HG03520 (cell line): ENCODE measurements at regions not wholly inside any gene's neighbourhood (a gene's known extent, or its start where the extent isn't known, plus 50 kb on each side); places are given as distances from the start of the nearest gene placed in this dataset.
"Not testable (repeated sequence)": the region's sequence is repeated elsewhere in the genome, so short reads cannot be mapped to it uniquely, and the experiment has no call there.

Experiments
- ATAC-seq: cut with Tn5 transposase; IDR thresholded peaks from one replicate; pipeline ENCODE4 v1.9.1; 2021; ENCODE audit warnings: mild to moderate bottlenecking, moderate library complexity; ENCODE audit not compliant: unreplicated experiment

DNA sequence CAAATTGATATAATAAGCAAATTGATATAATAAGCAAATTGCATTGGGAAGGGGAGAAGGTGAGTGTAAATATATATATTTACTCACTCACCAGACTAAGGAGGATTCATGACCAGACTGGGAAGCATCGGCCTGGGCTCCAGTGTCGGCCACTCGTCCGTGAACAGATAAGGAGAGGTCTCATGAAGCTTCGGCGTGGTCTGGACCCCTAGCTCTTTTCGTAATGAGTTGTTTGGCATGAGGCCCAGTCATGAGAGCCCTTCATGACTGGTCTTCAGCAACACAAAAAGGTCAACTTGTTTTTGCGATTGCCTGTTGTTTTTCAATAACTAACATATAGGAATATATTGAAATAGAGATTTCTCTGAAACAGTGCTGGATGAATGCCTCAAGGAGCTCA lies 222.9 kb upstream of the KCNK2 start:
- no peak for ATAC-seq

GRCh38 chr1:214861615-214862014 lies 220.9 kb upstream of the KCNK2 start:
- no peak for ATAC-seq

DNA sequence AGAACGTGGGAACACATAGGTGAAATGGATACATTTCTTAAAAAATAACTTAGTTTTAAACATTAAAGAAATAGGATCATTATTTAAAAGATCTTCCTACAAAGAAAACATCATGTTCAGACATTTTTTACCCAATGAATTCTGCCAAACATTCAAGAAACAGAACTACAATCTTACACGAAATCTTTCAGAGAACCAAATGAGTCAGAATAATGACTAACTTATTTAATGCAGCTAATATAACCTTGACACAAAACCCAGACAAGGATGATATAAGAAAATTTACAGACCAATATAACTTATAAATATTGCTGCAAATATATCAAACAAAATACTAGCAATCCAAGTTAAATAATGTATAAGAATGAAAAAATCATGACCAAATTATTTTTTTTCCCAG lies 220.1 kb upstream of the KCNK2 start:
- ATAC-seq: no peak

DNA sequence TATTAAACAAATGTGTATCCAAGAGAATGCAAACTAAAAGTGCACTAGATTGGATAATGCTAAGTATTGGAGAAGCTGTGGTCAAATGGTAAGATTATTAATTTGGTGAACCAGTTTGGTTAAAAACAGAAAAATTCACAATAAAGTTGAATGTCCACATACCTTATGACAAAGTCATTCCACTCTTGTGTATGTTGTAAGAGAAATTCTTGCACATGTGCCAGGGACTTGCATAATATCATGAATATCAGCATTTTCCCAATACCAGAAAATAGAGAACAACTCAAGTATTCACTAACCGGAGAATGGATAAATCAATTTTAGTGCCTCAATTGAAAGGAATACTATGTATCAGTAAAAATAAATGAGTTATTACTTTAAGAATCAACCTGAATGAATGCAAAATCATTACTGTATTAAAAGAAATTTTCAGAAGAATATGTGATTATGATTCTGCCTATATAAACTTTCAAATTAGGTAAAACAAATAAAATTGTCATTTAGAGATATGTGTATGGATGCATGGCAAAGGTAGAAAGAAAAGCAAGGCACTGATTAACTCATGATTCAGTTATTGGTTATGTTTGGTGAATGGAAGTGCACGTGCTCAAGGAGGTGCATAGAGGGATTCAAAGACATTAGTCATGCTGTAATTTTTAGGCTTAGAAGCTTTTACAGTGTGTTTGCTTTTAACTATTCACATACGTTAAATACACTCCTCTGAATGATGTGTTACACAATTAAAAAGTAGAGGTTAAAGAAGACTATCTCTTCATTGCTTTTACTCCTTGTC lies 217.4 kb upstream of the KCNK2 start:
- no peak for ATAC-seq

GRCh38 chr1:214870426-214870825 lies 212.1 kb upstream of the KCNK2 start:
- not testable (repeated sequence) for ATAC-seq

- no peak for ATAC-seq
Observed at GRCh38 chr1:214880956-214881355, 201.6 kb upstream of the KCNK2 start.

GRCh38 chr1:214882616-214883015 lies 199.9 kb upstream of the KCNK2 start:
- ATAC-seq: no peak

DNA sequence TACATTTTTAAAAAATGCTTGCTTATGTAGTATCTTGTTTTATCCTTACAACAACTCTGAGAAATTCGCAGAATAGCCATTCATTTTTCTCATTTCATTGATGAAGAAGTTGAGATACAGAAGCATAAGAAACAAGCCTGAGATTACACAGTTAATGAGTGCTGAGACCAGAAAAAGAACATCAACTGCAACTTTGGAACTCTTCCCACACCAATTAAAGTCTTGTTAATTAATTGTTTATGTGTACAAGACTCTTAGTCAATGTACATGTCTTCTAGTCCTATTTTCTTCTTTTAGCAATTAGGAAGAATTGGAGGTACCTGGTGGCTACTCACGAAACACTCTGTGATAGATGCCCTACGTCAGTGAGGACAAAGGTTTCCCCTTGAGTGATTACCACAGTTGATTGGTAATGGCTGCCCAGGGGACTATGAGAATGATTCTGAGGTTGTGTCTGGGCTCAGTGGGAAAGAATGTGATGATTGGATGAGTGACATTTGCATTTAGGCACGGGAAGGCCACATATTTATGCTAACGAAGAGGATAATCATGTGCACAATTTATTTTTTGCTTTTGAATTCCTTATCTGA lies 187.4 kb upstream of the KCNK2 start:
- ATAC-seq: no peak

- no peak for ATAC-seq
Observed at GRCh38 chr1:214896921-214897320, 185.6 kb upstream of the KCNK2 start.

- ATAC-seq: no peak
Observed at GRCh38 chr1:214897581-214897980, 185.0 kb upstream of the KCNK2 start.

DNA sequence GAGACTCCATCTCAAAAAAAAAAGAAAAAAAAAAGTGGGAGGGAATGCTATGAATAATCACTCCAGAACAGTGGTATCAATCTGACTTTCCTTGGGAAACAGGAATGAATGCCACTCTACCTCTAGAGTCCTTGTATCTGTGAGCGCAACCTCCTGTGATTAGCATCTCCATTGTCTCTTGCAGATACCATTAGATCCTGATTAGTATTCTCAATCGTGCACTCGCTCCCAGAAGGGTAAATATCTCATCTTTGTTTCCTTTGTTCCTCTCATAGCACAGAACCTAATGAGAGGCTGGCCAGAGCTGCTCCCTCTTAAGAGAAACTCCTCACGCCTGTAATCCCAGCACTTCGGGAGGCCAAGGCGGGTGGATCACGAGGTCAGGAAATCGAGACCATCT lies 184.4 kb upstream of the KCNK2 start:
- no peak for ATAC-seq

DNA sequence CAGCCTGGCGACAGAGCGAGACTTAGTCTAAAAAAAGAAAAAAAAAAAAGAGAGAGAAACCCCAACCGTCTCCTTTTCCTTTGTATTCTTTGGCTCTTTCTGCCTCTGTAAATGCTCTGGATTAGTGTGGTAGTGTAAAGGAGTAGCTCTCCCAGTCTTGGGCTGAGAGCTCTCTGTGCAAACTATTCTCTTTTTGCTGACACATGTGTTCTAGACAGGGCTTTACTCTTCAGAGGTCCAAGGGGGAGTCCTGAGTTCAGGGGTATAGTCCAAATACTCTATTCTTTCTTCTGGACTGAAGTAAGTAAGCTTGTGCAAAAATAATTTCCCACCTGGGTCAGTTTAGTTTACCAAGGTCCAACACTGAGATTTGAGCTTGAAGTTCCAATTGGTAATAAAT lies 183.8 kb upstream of the KCNK2 start:
- ATAC-seq: no peak

DNA sequence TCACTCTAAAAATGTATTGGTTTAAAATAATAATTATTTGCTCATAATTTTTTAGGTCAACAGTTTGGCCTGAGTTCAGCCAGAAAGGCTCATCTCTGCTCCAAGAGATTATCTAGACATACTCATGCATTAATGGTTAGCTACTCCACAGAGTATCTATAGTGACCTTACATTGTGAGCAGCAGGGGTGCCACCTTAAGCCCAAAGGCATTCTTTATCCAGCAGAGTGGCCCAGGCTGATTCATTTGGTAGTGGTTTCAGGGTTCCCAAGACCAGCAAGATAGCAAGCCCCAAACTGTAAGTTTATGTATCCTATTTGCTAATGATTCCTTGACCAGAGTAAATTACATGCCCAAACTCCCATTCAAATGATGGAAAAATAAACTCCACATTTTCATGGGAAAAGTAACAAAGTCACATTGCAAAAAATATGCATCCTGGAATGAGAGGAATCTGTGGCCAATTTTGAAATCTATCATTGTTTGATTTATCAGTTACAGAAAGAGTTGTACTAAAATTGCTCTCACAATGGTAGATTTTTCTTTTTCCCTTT lies 182.6 kb upstream of the KCNK2 start:
- no peak for ATAC-seq

GRCh38 chr1:214900590-214900989 lies 181.9 kb upstream of the KCNK2 start:
- ATAC-seq: no peak

DNA sequence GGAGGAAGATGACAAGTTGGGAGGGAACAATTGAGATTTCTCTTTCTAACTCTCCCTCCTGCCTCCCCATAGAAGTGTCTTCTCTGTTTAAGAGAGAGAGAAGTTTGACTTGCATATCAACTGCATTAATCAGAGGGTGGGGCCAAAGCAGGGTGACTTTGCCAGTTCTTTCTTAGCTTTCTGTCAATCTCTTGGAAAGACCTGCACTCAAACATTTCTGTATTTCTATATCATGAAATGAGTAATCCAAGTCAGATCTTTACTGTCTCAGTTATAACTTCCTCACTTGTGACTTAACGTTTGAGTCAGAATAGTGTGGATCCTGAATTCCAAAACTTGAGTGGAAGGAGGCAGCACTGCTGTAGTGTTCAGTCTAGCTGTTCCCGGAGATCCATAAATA lies 180.8 kb upstream of the KCNK2 start:
- no peak for ATAC-seq

- no peak for ATAC-seq
Observed at GRCh38 chr1:214902636-214903320, 179.8 kb upstream of the KCNK2 start.

DNA sequence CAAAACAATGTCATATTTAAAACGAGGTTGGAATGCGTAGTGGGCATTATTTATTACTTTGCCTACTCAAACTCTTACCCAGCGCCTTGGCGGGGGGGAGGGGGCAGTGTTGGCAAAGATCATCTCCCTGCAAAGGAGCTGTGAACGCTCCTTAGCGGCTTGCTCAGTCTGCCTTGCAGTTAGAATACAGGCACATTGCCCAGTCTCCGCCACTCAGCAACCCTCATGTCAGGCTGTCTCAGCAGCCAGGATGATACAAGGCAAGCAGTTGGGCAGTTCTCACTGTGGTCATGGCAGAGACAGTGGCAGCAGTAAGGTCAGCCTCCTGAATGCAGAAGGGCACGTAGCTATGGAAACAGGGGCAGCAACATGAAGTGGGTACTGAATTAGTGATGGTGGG lies 170.4 kb upstream of the KCNK2 start:
- ATAC-seq: no peak

GRCh38 chr1:214913966-214914365 lies 168.6 kb upstream of the KCNK2 start:
- ATAC-seq: no peak

- no peak for ATAC-seq
Observed at GRCh38 chr1:214917081-214917635, 165.4 kb upstream of the KCNK2 start.

GRCh38 chr1:214918745-214919144 lies 163.8 kb upstream of the KCNK2 start:
- no peak for ATAC-seq

- no peak for ATAC-seq
Observed at GRCh38 chr1:214920337-214920736, 162.2 kb upstream of the KCNK2 start.
